HEK293 (cell line): ENCODE measurements at regions not wholly inside any gene's neighbourhood (a gene's known extent, or its start where the extent isn't known, plus 50 kb on each side); places are given as distances from the start of the nearest gene placed in this dataset.

Experiments
- CTCF ChIA-PET: fragments of 350-600 bp; formaldehyde crosslinking; extraction: SDS; loops from one replicate; lab custom pipeline; 2021; ENCODE audit warnings: antibody characterized with exemption; lab: Yijun Ruan, JAX
- POLR2A ChIA-PET: fragments of 300-600 bp; formaldehyde crosslinking; extraction: SDS; loops from one replicate; lab custom pipeline; 2020; ENCODE audit warnings: antibody characterized with exemption, inconsistent platforms; lab: Yijun Ruan, JAX
- H3K27ac ChIP-seq: fragments of 200-500 bp; sonication (Bioruptor generic); 2 replicates; pipeline ENCODE4 v1.5.1; 2014; ENCODE audit warnings: low read depth, low read length, control low read depth, inconsistent platforms; ENCODE audit errors: extremely low read depth
- H3K36me3 ChIP-seq, 2 experiments: fragments of 200-500 bp in 1 of 2; sonication (Bioruptor generic) in 1 of 2; 1 replicate in 1 of 2; 2 replicates in 1 of 2; pipeline ENCODE4 v1.5.1; 2014 to 2017; ENCODE audit warnings: inconsistent platforms in 2 of 2, low read length in 2 of 2; ENCODE audit not compliant: control insufficient read depth in 2 of 2, insufficient read depth in 1 of 2
- H3K4me1 ChIP-seq: fragments of 200-500 bp; sonication (Bioruptor generic); 2 replicates; pipeline ENCODE4 v1.5.1; 2014; ENCODE audit warnings: mild to moderate bottlenecking, low read length, inconsistent platforms; ENCODE audit not compliant: control insufficient read depth, insufficient read depth
- H3K4me3 ChIP-seq: 2 replicates; pipeline ENCODE4 v1.5.1; 2011; ENCODE audit warnings: low read depth, mild to moderate bottlenecking, control low read depth, low read length, moderate library complexity
- H3K9me3 ChIP-seq: fragments of 200-500 bp; sonication (Bioruptor generic); 2 replicates; pipeline ENCODE4 v1.5.1; 2014; ENCODE audit warnings: low read depth, low read length, inconsistent platforms; ENCODE audit not compliant: control insufficient read depth, insufficient read depth
- ATF2 ChIP-seq: fragments of 450-650 bp; formaldehyde crosslinking; IDR thresholded peaks from 2 replicates; pipeline ENCODE4 v1.5.1; 2016; ENCODE audit warnings: missing biosample characterization, missing genetic modification characterization, low read depth
- HOXA7 ChIP-seq: sonication (generic); formaldehyde crosslinking; IDR thresholded peaks from 2 replicates; pipeline ENCODE4 v1.8.1; 2022; ENCODE audit warnings: missing genetic modification reagents, borderline replicate concordance
- OSR2 ChIP-seq: fragments of 450-650 bp; formaldehyde crosslinking; IDR thresholded peaks from 2 replicates; pipeline ENCODE4 v1.5.1; 2016; ENCODE audit warnings: missing biosample characterization, missing genetic modification characterization
- PBX3 ChIP-seq: sonication (generic); formaldehyde crosslinking; IDR thresholded peaks from 2 replicates; pipeline ENCODE4 v1.8.1; 2022; ENCODE audit warnings: mild to moderate bottlenecking, moderate library complexity, missing genetic modification reagents
- SCRT2 ChIP-seq: fragments of 450-650 bp; formaldehyde crosslinking; IDR thresholded peaks from 2 replicates; pipeline ENCODE4 v1.5.1; 2016; ENCODE audit warnings: missing biosample characterization, missing genetic modification characterization
- TSHZ1 ChIP-seq: fragments of 450-650 bp; formaldehyde crosslinking; IDR thresholded peaks from 2 replicates; pipeline ENCODE4 v1.5.1; 2016; ENCODE audit warnings: missing biosample characterization, missing genetic modification characterization, borderline replicate concordance
- ZBTB20 ChIP-seq: fragments of 450-650 bp; formaldehyde crosslinking; IDR thresholded peaks from 2 replicates; pipeline ENCODE4 v1.5.1; 2016; ENCODE audit warnings: missing biosample characterization, missing genetic modification characterization
- ZBTB26 ChIP-seq: fragments of 450-650 bp; formaldehyde crosslinking; optimal IDR thresholded peaks from 2 replicates; pipeline ENCODE3; 2016; ENCODE audit warnings: missing biosample characterization, mild to moderate bottlenecking, missing genetic modification characterization
- ZBTB8A ChIP-seq: fragments of 450-650 bp; formaldehyde crosslinking; IDR thresholded peaks from 2 replicates; pipeline ENCODE4 v1.5.1; 2016; ENCODE audit warnings: missing biosample characterization, missing genetic modification characterization
- ZFHX2 ChIP-seq: fragments of 450-650 bp; formaldehyde crosslinking; conservative IDR thresholded peaks from 2 replicates; pipeline ENCODE4 v1.5.1; 2016; ENCODE audit warnings: missing biosample characterization, missing genetic modification characterization
- ZNF114 ChIP-seq: fragments of 450-650 bp; formaldehyde crosslinking; IDR thresholded peaks from 2 replicates; pipeline ENCODE4 v1.5.0; 2017; ENCODE audit warnings: missing biosample characterization, missing genetic modification characterization
- ZNF121 ChIP-seq: fragments of 450-650 bp; formaldehyde crosslinking; IDR thresholded peaks from 2 replicates; pipeline ENCODE4 v1.5.1; 2016; ENCODE audit warnings: missing biosample characterization, missing genetic modification characterization
- ZNF175 ChIP-seq: fragments of 450-650 bp; formaldehyde crosslinking; IDR thresholded peaks from 2 replicates; pipeline ENCODE4 v1.5.1; 2016; ENCODE audit warnings: missing biosample characterization, missing genetic modification characterization
- ZNF211 ChIP-seq: fragments of 450-650 bp; formaldehyde crosslinking; IDR thresholded peaks from 2 replicates; pipeline ENCODE4 v1.5.1; 2016; ENCODE audit warnings: low read depth, missing biosample characterization, missing genetic modification characterization
- ZNF324 ChIP-seq: fragments of 450-650 bp; formaldehyde crosslinking; IDR thresholded peaks from 2 replicates; pipeline ENCODE4 v1.5.1; 2016; ENCODE audit warnings: missing biosample characterization, missing genetic modification characterization
- ZNF335 ChIP-seq: fragments of 450-650 bp; formaldehyde crosslinking; conservative IDR thresholded peaks from 2 replicates; pipeline ENCODE4 v1.5.1; 2016; ENCODE audit warnings: missing biosample characterization, missing genetic modification characterization
- ZNF362 ChIP-seq: fragments of 450-650 bp; formaldehyde crosslinking; IDR thresholded peaks from 2 replicates; pipeline ENCODE4 v1.5.1; 2016; ENCODE audit warnings: missing biosample characterization, missing genetic modification characterization
- ZNF366 ChIP-seq: fragments of 450-650 bp; formaldehyde crosslinking; conservative IDR thresholded peaks from 2 replicates; pipeline ENCODE4 v1.5.1; 2016; ENCODE audit warnings: missing biosample characterization, missing genetic modification characterization
- ZNF521 ChIP-seq: fragments of 450-650 bp; formaldehyde crosslinking; IDR thresholded peaks from 2 replicates; pipeline ENCODE4 v1.5.1; 2017; ENCODE audit warnings: missing biosample characterization, mild to moderate bottlenecking, missing genetic modification characterization
- ZNF530 ChIP-seq: fragments of 450-650 bp; formaldehyde crosslinking; IDR thresholded peaks from 2 replicates; pipeline ENCODE4 v1.5.1; 2016; ENCODE audit warnings: low read depth, missing biosample characterization, missing genetic modification characterization
- ZNF544 ChIP-seq: fragments of 450-650 bp; formaldehyde crosslinking; IDR thresholded peaks from 2 replicates; pipeline ENCODE4 v1.5.0; 2017; ENCODE audit warnings: missing biosample characterization, missing genetic modification characterization
- ZNF555 ChIP-seq: fragments of 450-650 bp; formaldehyde crosslinking; conservative IDR thresholded peaks from 2 replicates; pipeline ENCODE4 v1.5.1; 2017; ENCODE audit warnings: missing biosample characterization, mild to moderate bottlenecking, missing genetic modification characterization, inconsistent platforms
- ZNF600 ChIP-seq: fragments of 450-650 bp; formaldehyde crosslinking; IDR thresholded peaks from 2 replicates; pipeline ENCODE4 v1.5.1; 2016; ENCODE audit warnings: missing biosample characterization, missing genetic modification characterization

- TF ChIP-seq ZNF211 (tag by site-specific recombination) = no peak
- Histone ChIP-seq H3K4me1 (no peaks in the 10 kb centered on the region), H3K9me3 (no peaks in the 10 kb centered on the region), H3K36me3 (no peaks in the 10 kb centered on the region), H3K27ac (no peak overlapping the region), H3K4me3 (no peak overlapping the region)
- CTCF ChIA-PET = no interaction called here
- POLR2A ChIA-PET = no interaction called here
Observed at GRCh38 chr12:71061451-71061850, 96.3 kb downstream of the TSPAN8 start.

- CTCF ChIA-PET = no interaction called here
- no peak for TF ChIP-seq ZFHX2 (tag by site-specific recombination)
- TF ChIP-seq PBX3 (CRISPR knock-in tag) = no peak
- no peak for TF ChIP-seq ZNF544
- TF ChIP-seq ZBTB26 (tag by site-specific recombination) = no peak
- TF ChIP-seq TSHZ1 (tag by site-specific recombination) = no peak
- TF ChIP-seq ZNF530 (tag by site-specific recombination) = no peak
- no peak for TF ChIP-seq ZNF555 (tag by site-specific recombination)
- TF ChIP-seq ZBTB20 (tag by site-specific recombination) = no peak
- TF ChIP-seq SCRT2 (tag by site-specific recombination) = no peak
- TF ChIP-seq, all 188 proteins: peak for 0
- H3K4me3 ChIP-seq = no peak overlapping the region
- no peaks in the 10 kb centered on the region for H3K36me3 ChIP-seq
- no peak overlapping the region for H3K27ac ChIP-seq
- POLR2A ChIA-PET = no interaction called here
- no peaks in the 10 kb centered on the region for H3K4me1 ChIP-seq
- H3K9me3 ChIP-seq = no peaks in the 10 kb centered on the region
Observed at GRCh38 chr12:71060426-71060825, 97.4 kb downstream of the TSPAN8 start.

- ChIA-PET CTCF (no interaction called here), POLR2A (no interaction called here)
- H3K9me3 ChIP-seq = no peaks in the 10 kb centered on the region
- H3K4me1 ChIP-seq = no peaks in the 10 kb centered on the region
- no peak overlapping the region for H3K4me3 ChIP-seq
- no peaks in the 10 kb centered on the region for H3K36me3 ChIP-seq
- H3K27ac ChIP-seq = no peak overlapping the region
- TF ChIP-seq ZNF121 (no peak), ZNF362 (tag by site-specific recombination) (no peak), ZNF521 (no peak), HOXA7 (no peak), ZNF366 (no peak), ZNF175 (no peak), ZBTB8A (tag by site-specific recombination) (no peak), ZNF600 (tag by site-specific recombination) (no peak), ATF2 (tag by site-specific recombination) (no peak), ZNF335 (no peak), ZNF114 (no peak), ZNF324 (no peak), OSR2 (tag by site-specific recombination) (no peak)
Observed at GRCh38 chr12:71057330-71057729, 100.5 kb downstream of the TSPAN8 start.
